ENCODE measurements at regions not wholly inside any gene's neighbourhood (a gene's known extent, or its start where the extent isn't known, plus 50 kb on each side); places are given as distances from the start of the nearest gene placed in this dataset.

- no peaks in the 10 kb centered on the region for H3K79me2 ChIP-seq (ENCODE audit: low read length)
- no peaks in the 10 kb centered on the region for H3K36me3 ChIP-seq (replicated peaks; ENCODE audit: insufficient read depth, low read length)
- no peaks in the 10 kb centered on the region for H3K9me3 ChIP-seq (replicated peaks; ENCODE audit: insufficient read depth, low read length)
- no peak overlapping the region for H3K4me3 ChIP-seq (ENCODE audit: low read length)
- no peaks in the 10 kb centered on the region for H3K27me3 ChIP-seq (replicated peaks; ENCODE audit: insufficient read depth, low read length)
- no peak overlapping the region for H3K4me2 ChIP-seq (ENCODE audit: low read depth, low read length)
- no peaks in the 10 kb centered on the region for H4K20me1 ChIP-seq (ENCODE audit: insufficient read depth, low read length)
- H3K4me1 ChIP-seq (ENCODE audit: low read length): no peaks in the 10 kb centered on the region
- H2AFZ ChIP-seq (ENCODE audit: low read length): no peak overlapping the region
- H3K27ac ChIP-seq (ENCODE audit: low read length): no peak overlapping the region
- TF ChIP-seq EZH2 (optimal IDR thresholded peaks at IDR 0.05; ENCODE audit: low read depth, low read length) (no peak), EZH2phosphoT487 (IDR thresholded peaks at IDR 0.05; ENCODE audit: low read length) (no peak)
- H3F3A ChIP-seq (ENCODE audit: insufficient read depth, low read length): no peaks in the 10 kb centered on the region
- H3K9ac ChIP-seq (ENCODE audit: low read length): no peak overlapping the region
- DNase-seq: no peak
- H3K9me2 ChIP-seq (replicated peaks; ENCODE audit: insufficient read depth, low read length): no peaks in the 10 kb centered on the region
Measured at GRCh38 chr12:92272061-92272964, 126.7 kb upstream of the BTG1 start.

- H3K9me2 ChIP-seq (replicated peaks; ENCODE audit: insufficient read depth, low read length): no peaks in the 10 kb centered on the region
- H3F3A ChIP-seq (ENCODE audit: insufficient read depth, low read length): no peaks in the 10 kb centered on the region
- H3K9ac ChIP-seq (ENCODE audit: low read length): no peak overlapping the region
- H3K79me2 ChIP-seq (ENCODE audit: low read length): no peaks in the 10 kb centered on the region
- H3K4me1 ChIP-seq (ENCODE audit: low read length): no peaks in the 10 kb centered on the region
- H3K27me3 ChIP-seq (replicated peaks; ENCODE audit: insufficient read depth, low read length): no peaks in the 10 kb centered on the region
- no peaks in the 10 kb centered on the region for H3K9me3 ChIP-seq (replicated peaks; ENCODE audit: insufficient read depth, low read length)
- no peak overlapping the region for H3K27ac ChIP-seq (ENCODE audit: low read length)
- no peak overlapping the region for H3K4me3 ChIP-seq (ENCODE audit: low read length)
- H3K4me2 ChIP-seq (ENCODE audit: low read depth, low read length): no peak overlapping the region
- H4K20me1 ChIP-seq (ENCODE audit: insufficient read depth, low read length): no peaks in the 10 kb centered on the region
- H3K36me3 ChIP-seq (replicated peaks; ENCODE audit: insufficient read depth, low read length): no peaks in the 10 kb centered on the region
- no peak overlapping the region for H2AFZ ChIP-seq (ENCODE audit: low read length)
- no peak for TF ChIP-seq CTCF (IDR thresholded peaks at IDR 0.05; ENCODE audit: low read length)
- no peak for TF ChIP-seq EZH2 (optimal IDR thresholded peaks at IDR 0.05; ENCODE audit: low read depth, low read length)
- TF ChIP-seq EZH2phosphoT487 (IDR thresholded peaks at IDR 0.05; ENCODE audit: low read length): no peak
- DNase-seq: no peak
Measured at GRCh38 chr12:92271341-92271740, 125.7 kb upstream of the BTG1 start.

GRCh38 chr12:92270521-92270920, 124.9 kb upstream of the BTG1 start:
- H3K27ac ChIP-seq (ENCODE audit: low read length): no peak overlapping the region
- H3K27me3 ChIP-seq (replicated peaks; ENCODE audit: insufficient read depth, low read length): no peaks in the 10 kb centered on the region
- H3K4me2 ChIP-seq (ENCODE audit: low read depth, low read length): no peak overlapping the region
- H3K4me1 ChIP-seq (ENCODE audit: low read length): no peaks in the 10 kb centered on the region
- no peaks in the 10 kb centered on the region for H4K20me1 ChIP-seq (ENCODE audit: insufficient read depth, low read length)
- H3K9ac ChIP-seq (ENCODE audit: low read length): no peak overlapping the region
- H3K36me3 ChIP-seq (replicated peaks; ENCODE audit: insufficient read depth, low read length): no peaks in the 10 kb centered on the region
- H3K9me2 ChIP-seq (replicated peaks; ENCODE audit: insufficient read depth, low read length): no peaks in the 10 kb centered on the region
- DNase-seq: no peak
- H3K4me3 ChIP-seq (ENCODE audit: low read length): no peak overlapping the region
- TF ChIP-seq CTCF (IDR thresholded peaks at IDR 0.05; ENCODE audit: low read length) (no peak), EZH2phosphoT487 (IDR thresholded peaks at IDR 0.05; ENCODE audit: low read length) (no peak), EZH2 (optimal IDR thresholded peaks at IDR 0.05; ENCODE audit: low read depth, low read length) (no peak)
- H3F3A ChIP-seq (ENCODE audit: insufficient read depth, low read length): no peaks in the 10 kb centered on the region
- no peaks in the 10 kb centered on the region for H3K79me2 ChIP-seq (ENCODE audit: low read length)
- H3K9me3 ChIP-seq (replicated peaks; ENCODE audit: insufficient read depth, low read length): no peaks in the 10 kb centered on the region
- no peak overlapping the region for H2AFZ ChIP-seq (ENCODE audit: low read length)

- no peaks in the 10 kb centered on the region for H3K9me2 ChIP-seq (replicated peaks; ENCODE audit: insufficient read depth, low read length)
- no peaks in the 10 kb centered on the region for H3K9me3 ChIP-seq (replicated peaks; ENCODE audit: insufficient read depth, low read length)
- H3K4me2 ChIP-seq (ENCODE audit: low read depth, low read length): no peak overlapping the region
- H3K4me3 ChIP-seq (ENCODE audit: low read length): no peak overlapping the region
- H3K27ac ChIP-seq (ENCODE audit: low read length): no peak overlapping the region
- H3K4me1 ChIP-seq (ENCODE audit: low read length): no peaks in the 10 kb centered on the region
- no peaks in the 10 kb centered on the region for H3F3A ChIP-seq (ENCODE audit: insufficient read depth, low read length)
- no peak for TF ChIP-seq CTCF (IDR thresholded peaks at IDR 0.05; ENCODE audit: low read length)
- no peak for TF ChIP-seq EZH2phosphoT487 (IDR thresholded peaks at IDR 0.05; ENCODE audit: low read length)
- no peak for TF ChIP-seq EZH2 (optimal IDR thresholded peaks at IDR 0.05; ENCODE audit: low read depth, low read length)
- H3K27me3 ChIP-seq (replicated peaks; ENCODE audit: insufficient read depth, low read length): no peaks in the 10 kb centered on the region
- H4K20me1 ChIP-seq (ENCODE audit: insufficient read depth, low read length): no peaks in the 10 kb centered on the region
- H3K36me3 ChIP-seq (replicated peaks; ENCODE audit: insufficient read depth, low read length): no peaks in the 10 kb centered on the region
- DNase-seq: no peak
- H3K9ac ChIP-seq (ENCODE audit: low read length): no peak overlapping the region
- no peak overlapping the region for H2AFZ ChIP-seq (ENCODE audit: low read length)
- no peaks in the 10 kb centered on the region for H3K79me2 ChIP-seq (ENCODE audit: low read length)
Measured at GRCh38 chr12:92268946-92269345, 123.3 kb upstream of the BTG1 start.
